ENCODE measurements at regions not wholly inside any gene's neighbourhood (a gene's known extent, or its start where the extent isn't known, plus 50 kb on each side); places are given as distances from the start of the nearest gene placed in this dataset.

- TF ChIP-seq CTCF (IDR thresholded peaks at IDR 0.05; ENCODE audit: insufficient read depth, low read length, missing control alignments): no peak
- POLR2A ChIA-PET: no interaction called here
- no peak overlapping the region for H3K4me3 ChIP-seq (ENCODE audit: low read depth, low read length)
- no peak for DNase-seq (ENCODE audit: low read depth, low spot score)
- CTCF ChIA-PET: no interaction called here
Observed at GRCh38 chr17:69710926-69711325, 296.4 kb downstream of the MAP2K6 start.

- H3K4me3 ChIP-seq (ENCODE audit: low read depth, low read length): no peak overlapping the region
- POLR2A ChIA-PET: no interaction called here
- CTCF ChIA-PET: no interaction called here
- TF ChIP-seq CTCF (IDR thresholded peaks at IDR 0.05; ENCODE audit: insufficient read depth, low read length, missing control alignments): no peak
- DNase-seq (ENCODE audit: low read depth, low spot score): no peak
Observed at GRCh38 chr17:69711541-69711940, 297.0 kb downstream of the MAP2K6 start.

- TF ChIP-seq CTCF (IDR thresholded peaks at IDR 0.05; ENCODE audit: insufficient read depth, low read length, missing control alignments): no peak
- CTCF ChIA-PET: interaction anchor here (0.9 to 1.2 kb wide), 2 partner anchors 104 to 106 kb away, joined by 3 read pairs; no protein-coding TSS in a partner anchor
- no peak overlapping the region for H3K4me3 ChIP-seq (ENCODE audit: low read depth, low read length)
- POLR2A ChIA-PET: no interaction called here
- no peak for DNase-seq (ENCODE audit: low read depth, low spot score)
Observed at GRCh38 chr17:69712801-69713311, 298.4 kb downstream of the MAP2K6 start.

GRCh38 chr17:69713815-69714214, 299.3 kb downstream of the MAP2K6 start:
- DNase-seq (ENCODE audit: low read depth, low spot score): no peak
- H3K4me3 ChIP-seq (ENCODE audit: low read depth, low read length): no peak overlapping the region
- ChIA-PET CTCF (interaction anchor here (1.2 kb wide), 1 partner anchor 107 kb away, joined by 3 read pairs; no protein-coding TSS in a partner anchor), POLR2A (no interaction called here)
- no peak for TF ChIP-seq CTCF (IDR thresholded peaks at IDR 0.05; ENCODE audit: insufficient read depth, low read length, missing control alignments)

- H3K4me3 ChIP-seq (ENCODE audit: low read depth, low read length): no peak overlapping the region
- no peak for TF ChIP-seq CTCF (IDR thresholded peaks at IDR 0.05; ENCODE audit: insufficient read depth, low read length, missing control alignments)
- no peak for DNase-seq (ENCODE audit: low read depth, low spot score)
- ChIA-PET CTCF (interaction anchor here (1.2 kb wide), 1 partner anchor 108 kb away, joined by 3 read pairs; no protein-coding TSS in a partner anchor), POLR2A (no interaction called here)
Observed at GRCh38 chr17:69714669-69715068, 300.2 kb downstream of the MAP2K6 start.

GRCh38 chr17:69715656-69716055, 301.2 kb downstream of the MAP2K6 start:
- POLR2A ChIA-PET: no interaction called here
- TF ChIP-seq CTCF (IDR thresholded peaks at IDR 0.05; ENCODE audit: insufficient read depth, low read length, missing control alignments): no peak
- no peak overlapping the region for H3K4me3 ChIP-seq (ENCODE audit: low read depth, low read length)
- CTCF ChIA-PET: no interaction called here
- DNase-seq (ENCODE audit: low read depth, low spot score): no peak

Measured in AG04449 (cell line).